ENCODE measurements at regions not wholly inside any gene's neighbourhood (a gene's known extent, or its start where the extent isn't known, plus 50 kb on each side); places are given as distances from the start of the nearest gene placed in this dataset.

DNA sequence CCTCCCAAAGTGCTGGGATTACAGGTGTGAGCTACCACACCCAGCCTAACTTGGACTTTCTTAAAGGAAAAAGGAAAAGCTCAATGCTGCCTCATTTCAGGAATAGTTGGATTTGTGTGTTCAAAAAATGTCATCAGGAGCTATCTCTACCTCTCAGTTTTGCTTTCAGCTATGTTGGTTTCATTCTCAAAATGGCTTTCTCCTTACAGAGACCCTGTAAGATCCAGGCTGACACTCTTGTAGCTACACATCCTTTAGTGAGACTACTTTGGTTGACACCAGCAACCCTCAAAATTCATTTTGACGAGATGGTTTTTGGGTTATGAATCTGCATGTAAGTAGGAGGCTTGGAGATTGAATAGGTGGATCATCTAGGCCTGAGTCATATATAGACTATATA lies 269.7 kb upstream of the SORCS1 start:
- TF ChIP-seq, protein P1, sequence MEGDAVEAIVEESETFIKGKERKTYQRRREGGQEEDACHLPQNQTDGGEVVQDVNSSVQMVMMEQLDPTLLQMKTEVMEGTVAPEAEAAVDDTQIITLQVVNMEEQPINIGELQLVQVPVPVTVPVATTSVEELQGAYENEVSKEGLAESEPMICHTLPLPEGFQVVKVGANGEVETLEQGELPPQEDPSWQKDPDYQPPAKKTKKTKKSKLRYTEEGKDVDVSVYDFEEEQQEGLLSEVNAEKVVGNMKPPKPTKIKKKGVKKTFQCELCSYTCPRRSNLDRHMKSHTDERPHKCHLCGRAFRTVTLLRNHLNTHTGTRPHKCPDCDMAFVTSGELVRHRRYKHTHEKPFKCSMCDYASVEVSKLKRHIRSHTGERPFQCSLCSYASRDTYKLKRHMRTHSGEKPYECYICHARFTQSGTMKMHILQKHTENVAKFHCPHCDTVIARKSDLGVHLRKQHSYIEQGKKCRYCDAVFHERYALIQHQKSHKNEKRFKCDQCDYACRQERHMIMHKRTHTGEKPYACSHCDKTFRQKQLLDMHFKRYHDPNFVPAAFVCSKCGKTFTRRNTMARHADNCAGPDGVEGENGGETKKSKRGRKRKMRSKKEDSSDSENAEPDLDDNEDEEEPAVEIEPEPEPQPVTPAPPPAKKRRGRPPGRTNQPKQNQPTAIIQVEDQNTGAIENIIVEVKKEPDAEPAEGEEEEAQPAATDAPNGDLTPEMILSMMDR (IDR thresholded peaks at IDR 0.05), result no peak
- TF ChIP-seq EZH2 (IDR thresholded peaks at IDR 0.05; ENCODE audit: borderline replicate concordance, insufficient read depth, low read depth, low read length, poor library complexity, severe bottlenecking), result no peak

Data from B cell (primary cell).